ENCODE measurements at regions not wholly inside any gene's neighbourhood (a gene's known extent, or its start where the extent isn't known, plus 50 kb on each side); places are given as distances from the start of the nearest gene placed in this dataset.
"Not testable (repeated sequence)": the region's sequence is repeated elsewhere in the genome, so short reads cannot be mapped to it uniquely, and the experiment has no call there.

GRCh38 chr1:168834225-168834872 lies 105.3 kb upstream of the DPT start:
- Histone ChIP-seq H3K4me1 (ENCODE audit: insufficient read depth, insufficient read length) (no peaks in the 10 kb centered on the region), H3K9me3 (ENCODE audit: insufficient read depth, low read length) (no peaks in the 10 kb centered on the region; the same call in 1 of the 2 replicates), H3K9ac (ENCODE audit: insufficient read length, low read depth) (no peak overlapping the region), H3K4me3 (ENCODE audit: insufficient read length, low read depth) (no peak overlapping the region), H3K36me3 (ENCODE audit: insufficient read depth, insufficient read length, low read length) (no peaks in the 10 kb centered on the region), H3K27me3 (ENCODE audit: insufficient read depth, insufficient read length) (no peaks in the 10 kb centered on the region)
- no peak for DNase-seq (ENCODE audit: low read depth, low spot score)
- TF ChIP-seq YY1 (IDR thresholded peaks at IDR 0.05; ENCODE audit: insufficient read depth, insufficient read length): no peak
- no peak for TF ChIP-seq ZNF274 (IDR thresholded peaks at IDR 0.05; ENCODE audit: low read depth, low read length)
- no peak for TF ChIP-seq SUZ12 (IDR thresholded peaks at IDR 0.05; ENCODE audit: extremely low read depth, insufficient read depth, insufficient read length)

- H3K9me3 ChIP-seq (ENCODE audit: insufficient read depth, low read length): no peaks in the 10 kb centered on the region; the same call in 1 of the 2 replicates
- H3K36me3 ChIP-seq (ENCODE audit: insufficient read depth, insufficient read length, low read length): no peaks in the 10 kb centered on the region
- H3K9ac ChIP-seq (ENCODE audit: insufficient read length, low read depth): no peak overlapping the region
- no peaks in the 10 kb centered on the region for H3K27me3 ChIP-seq (ENCODE audit: insufficient read depth, insufficient read length)
- H3K4me3 ChIP-seq (ENCODE audit: insufficient read length, low read depth): no peak overlapping the region
- no peaks in the 10 kb centered on the region for H3K4me1 ChIP-seq (ENCODE audit: insufficient read depth, insufficient read length)
- TF ChIP-seq YY1 (IDR thresholded peaks at IDR 0.05; ENCODE audit: insufficient read depth, insufficient read length) (no peak), SUZ12 (IDR thresholded peaks at IDR 0.05; ENCODE audit: extremely low read depth, insufficient read depth, insufficient read length) (no peak)
- no peak for DNase-seq (ENCODE audit: low read depth, low spot score)
These were observed 106.2 kb upstream of the DPT start for GRCh38 chr1:168835176-168835575.

GRCh38 chr1:168835791-168836190 lies 106.8 kb upstream of the DPT start:
- no peak overlapping the region for H3K4me3 ChIP-seq (ENCODE audit: insufficient read length, low read depth)
- no peaks in the 10 kb centered on the region for H3K27me3 ChIP-seq (ENCODE audit: insufficient read depth, insufficient read length)
- H3K36me3 ChIP-seq (ENCODE audit: insufficient read depth, insufficient read length, low read length): no peaks in the 10 kb centered on the region
- DNase-seq (ENCODE audit: low read depth, low spot score): no peak
- no peaks in the 10 kb centered on the region; the same call in 1 of the 2 replicates for H3K9me3 ChIP-seq (ENCODE audit: insufficient read depth, low read length)
- TF ChIP-seq YY1 (IDR thresholded peaks at IDR 0.05; ENCODE audit: insufficient read depth, insufficient read length) (no peak), ZNF274 (IDR thresholded peaks at IDR 0.05; ENCODE audit: low read depth, low read length) (no peak), SUZ12 (IDR thresholded peaks at IDR 0.05; ENCODE audit: extremely low read depth, insufficient read depth, insufficient read length) (no peak)
- H3K9ac ChIP-seq (ENCODE audit: insufficient read length, low read depth): no peak overlapping the region
- no peaks in the 10 kb centered on the region for H3K4me1 ChIP-seq (ENCODE audit: insufficient read depth, insufficient read length)

- H3K9ac ChIP-seq (ENCODE audit: insufficient read length, low read depth): no peak overlapping the region
- no peaks in the 10 kb centered on the region; the same call in 1 of the 2 replicates for H3K9me3 ChIP-seq (ENCODE audit: insufficient read depth, low read length)
- TF ChIP-seq ZNF274 (IDR thresholded peaks at IDR 0.05; ENCODE audit: low read depth, low read length) (no peak), YY1 (IDR thresholded peaks at IDR 0.05; ENCODE audit: insufficient read depth, insufficient read length) (no peak), SUZ12 (IDR thresholded peaks at IDR 0.05; ENCODE audit: extremely low read depth, insufficient read depth, insufficient read length) (no peak)
- no peaks in the 10 kb centered on the region for H3K27me3 ChIP-seq (ENCODE audit: insufficient read depth, insufficient read length)
- no peak for DNase-seq (ENCODE audit: low read depth, low spot score)
- no peaks in the 10 kb centered on the region for H3K36me3 ChIP-seq (ENCODE audit: insufficient read depth, insufficient read length, low read length)
- no peaks in the 10 kb centered on the region for H3K4me1 ChIP-seq (ENCODE audit: insufficient read depth, insufficient read length)
- no peak overlapping the region for H3K4me3 ChIP-seq (ENCODE audit: insufficient read length, low read depth)
These were observed 107.5 kb upstream of the DPT start for GRCh38 chr1:168836469-168836868.

- not testable (repeated sequence) for DNase-seq (ENCODE audit: low read depth, low spot score); H3K9me3 ChIP-seq (ENCODE audit: insufficient read depth, low read length); H3K4me1 ChIP-seq (ENCODE audit: insufficient read depth, insufficient read length); H3K9ac ChIP-seq (ENCODE audit: insufficient read length, low read depth); H3K4me3 ChIP-seq (ENCODE audit: insufficient read length, low read depth); H3K27me3 ChIP-seq (ENCODE audit: insufficient read depth, insufficient read length); H3K36me3 ChIP-seq (ENCODE audit: insufficient read depth, insufficient read length, low read length)
These were observed 108.2 kb upstream of the DPT start for GRCh38 chr1:168837230-168837629.

- Histone ChIP-seq H3K9ac (ENCODE audit: insufficient read length, low read depth) (no peak overlapping the region), H3K4me3 (ENCODE audit: insufficient read length, low read depth) (no peak overlapping the region), H3K36me3 (ENCODE audit: insufficient read depth, insufficient read length, low read length) (no peaks in the 10 kb centered on the region), H3K27me3 (ENCODE audit: insufficient read depth, insufficient read length) (no peaks in the 10 kb centered on the region), H3K4me1 (ENCODE audit: insufficient read depth, insufficient read length) (no peaks in the 10 kb centered on the region), H3K9me3 (ENCODE audit: insufficient read depth, low read length) (no peaks in the 10 kb centered on the region)
- TF ChIP-seq SUZ12 (IDR thresholded peaks at IDR 0.05; ENCODE audit: extremely low read depth, insufficient read depth, insufficient read length) (no peak), YY1 (IDR thresholded peaks at IDR 0.05; ENCODE audit: insufficient read depth, insufficient read length) (no peak), ZNF274 (IDR thresholded peaks at IDR 0.05; ENCODE audit: low read depth, low read length) (no peak)
- DNase-seq (ENCODE audit: low read depth, low spot score): no peak
These were observed 113.3 kb upstream of the DPT start for GRCh38 chr1:168842306-168842705.

GRCh38 chr1:168842916-168843315 lies 113.9 kb upstream of the DPT start:
- no peak for DNase-seq (ENCODE audit: low read depth, low spot score)
- H3K36me3 ChIP-seq (ENCODE audit: insufficient read depth, insufficient read length, low read length): no peaks in the 10 kb centered on the region
- H3K27me3 ChIP-seq (ENCODE audit: insufficient read depth, insufficient read length): no peaks in the 10 kb centered on the region
- no peak overlapping the region for H3K9ac ChIP-seq (ENCODE audit: insufficient read length, low read depth)
- TF ChIP-seq YY1 (IDR thresholded peaks at IDR 0.05; ENCODE audit: insufficient read depth, insufficient read length) (no peak), ZNF274 (IDR thresholded peaks at IDR 0.05; ENCODE audit: low read depth, low read length) (no peak), SUZ12 (IDR thresholded peaks at IDR 0.05; ENCODE audit: extremely low read depth, insufficient read depth, insufficient read length) (no peak)
- no peaks in the 10 kb centered on the region for H3K4me1 ChIP-seq (ENCODE audit: insufficient read depth, insufficient read length)
- no peaks in the 10 kb centered on the region for H3K9me3 ChIP-seq (ENCODE audit: insufficient read depth, low read length)
- no peak overlapping the region for H3K4me3 ChIP-seq (ENCODE audit: insufficient read length, low read depth)
